ENCODE measurements at regions not wholly inside any gene's neighbourhood (a gene's known extent, or its start where the extent isn't known, plus 50 kb on each side); places are given as distances from the start of the nearest gene placed in this dataset.
A peak's percentile ranks its signal among the peaks of the same experiment; 100 is the strongest.

- ATAC-seq (peak; percentile 67), DNase-seq (ENCODE audit: low read depth, low spot score) (peak; percentile 85)
- Histone ChIP-seq H3K27me3 (ENCODE audit: control insufficient read depth, insufficient read depth, low read length) (no peaks in the 10 kb centered on the region), H3K4me1 (ENCODE audit: control insufficient read depth, insufficient read depth, low read length) (no peaks in the 10 kb centered on the region), H3K9me3 (ENCODE audit: control insufficient read depth, insufficient read depth, low read depth, low read length) (no peaks in the 10 kb centered on the region), H3K27ac (ENCODE audit: low read length) (no peak overlapping the region), H3K4me3 (ENCODE audit: low read depth in 2 of 2, low read length in 2 of 2) (no peak overlapping the region), H3K36me3 (ENCODE audit: control insufficient read depth, insufficient read depth, low read length) (no peaks in the 10 kb centered on the region)
- no peak for TF ChIP-seq REST (IDR thresholded peaks at IDR 0.05; ENCODE audit: insufficient read depth in 1 of 2, low read depth in 2 of 2, low read length in 1 of 2)
- TF ChIP-seq, protein P1, sequence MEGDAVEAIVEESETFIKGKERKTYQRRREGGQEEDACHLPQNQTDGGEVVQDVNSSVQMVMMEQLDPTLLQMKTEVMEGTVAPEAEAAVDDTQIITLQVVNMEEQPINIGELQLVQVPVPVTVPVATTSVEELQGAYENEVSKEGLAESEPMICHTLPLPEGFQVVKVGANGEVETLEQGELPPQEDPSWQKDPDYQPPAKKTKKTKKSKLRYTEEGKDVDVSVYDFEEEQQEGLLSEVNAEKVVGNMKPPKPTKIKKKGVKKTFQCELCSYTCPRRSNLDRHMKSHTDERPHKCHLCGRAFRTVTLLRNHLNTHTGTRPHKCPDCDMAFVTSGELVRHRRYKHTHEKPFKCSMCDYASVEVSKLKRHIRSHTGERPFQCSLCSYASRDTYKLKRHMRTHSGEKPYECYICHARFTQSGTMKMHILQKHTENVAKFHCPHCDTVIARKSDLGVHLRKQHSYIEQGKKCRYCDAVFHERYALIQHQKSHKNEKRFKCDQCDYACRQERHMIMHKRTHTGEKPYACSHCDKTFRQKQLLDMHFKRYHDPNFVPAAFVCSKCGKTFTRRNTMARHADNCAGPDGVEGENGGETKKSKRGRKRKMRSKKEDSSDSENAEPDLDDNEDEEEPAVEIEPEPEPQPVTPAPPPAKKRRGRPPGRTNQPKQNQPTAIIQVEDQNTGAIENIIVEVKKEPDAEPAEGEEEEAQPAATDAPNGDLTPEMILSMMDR (IDR thresholded peaks at IDR 0.05) = no peak
- TF ChIP-seq SIN3A (IDR thresholded peaks at IDR 0.05; ENCODE audit: borderline replicate concordance, insufficient read depth, low read depth, low read length) = no peak
- TF ChIP-seq POLR2AphosphoS5 (IDR thresholded peaks at IDR 0.05; ENCODE audit: low read depth, low read length) = no peak
- no peak for TF ChIP-seq TCF7L2 (IDR thresholded peaks at IDR 0.05; ENCODE audit: low read depth, low read length)
- in situ Hi-C loops (cut with HindIII; ENCODE audit: low pct_unique_long_range_greater_than_20kb, low sequenced_read_pairs) = no loop called here
- POLR2A ChIA-PET = no interaction called here
- CTCF ChIA-PET = no interaction called here
- no TSS peak for BruUV-seq (replicated peaks)
- intact Hi-C loops (cut with micrococcal nuclease; ENCODE audit: unreplicated experiment) = no loop called here
Observed at GRCh38 chr7:50837965-50838364, 55.3 kb upstream of the GRB10 start.

- no peak for DNase-seq (ENCODE audit: low read depth, low spot score)
- Histone ChIP-seq H3K4me3 (ENCODE audit: low read depth in 2 of 2, low read length in 2 of 2) (no peak overlapping the region), H3K27ac (ENCODE audit: low read length) (no peak overlapping the region), H3K9me3 (ENCODE audit: control insufficient read depth, insufficient read depth, low read depth, low read length) (no peaks in the 10 kb centered on the region), H3K4me1 (ENCODE audit: control insufficient read depth, insufficient read depth, low read length) (no peaks in the 10 kb centered on the region), H3K27me3 (ENCODE audit: control insufficient read depth, insufficient read depth, low read length) (no peaks in the 10 kb centered on the region), H3K36me3 (ENCODE audit: control insufficient read depth, insufficient read depth, low read length) (no peaks in the 10 kb centered on the region)
- in situ Hi-C loops (cut with HindIII; ENCODE audit: low pct_unique_long_range_greater_than_20kb, low sequenced_read_pairs) (no loop called here), intact Hi-C loops (cut with micrococcal nuclease; ENCODE audit: unreplicated experiment) (no loop called here)
- CTCF ChIA-PET = no interaction called here
- POLR2A ChIA-PET = no interaction called here
- no TSS peak for BruUV-seq (replicated peaks)
- TF ChIP-seq POLR2AphosphoS5 (IDR thresholded peaks at IDR 0.05; ENCODE audit: low read depth, low read length) (no peak), TCF7L2 (IDR thresholded peaks at IDR 0.05; ENCODE audit: low read depth, low read length) (no peak), SIN3A (IDR thresholded peaks at IDR 0.05; ENCODE audit: borderline replicate concordance, insufficient read depth, low read depth, low read length) (no peak), REST (IDR thresholded peaks at IDR 0.05; ENCODE audit: insufficient read depth in 1 of 2, low read depth in 2 of 2, low read length in 1 of 2) (no peak)
- TF ChIP-seq, protein P1 (IDR thresholded peaks at IDR 0.05) = no peak
- no peak for ATAC-seq
Observed at GRCh38 chr7:50836646-50837045, 54.0 kb upstream of the GRB10 start.
